Retina (tissue), 1 donor: ENCODE measurements at regions not wholly inside any gene's neighbourhood (a gene's known extent, or its start where the extent isn't known, plus 50 kb on each side); places are given as distances from the start of the nearest gene placed in this dataset.

Source experiments
- DNase-seq: peaks from one replicate; pipeline ENCODE4 v3.0.0-alpha.2; 2016

DNA sequence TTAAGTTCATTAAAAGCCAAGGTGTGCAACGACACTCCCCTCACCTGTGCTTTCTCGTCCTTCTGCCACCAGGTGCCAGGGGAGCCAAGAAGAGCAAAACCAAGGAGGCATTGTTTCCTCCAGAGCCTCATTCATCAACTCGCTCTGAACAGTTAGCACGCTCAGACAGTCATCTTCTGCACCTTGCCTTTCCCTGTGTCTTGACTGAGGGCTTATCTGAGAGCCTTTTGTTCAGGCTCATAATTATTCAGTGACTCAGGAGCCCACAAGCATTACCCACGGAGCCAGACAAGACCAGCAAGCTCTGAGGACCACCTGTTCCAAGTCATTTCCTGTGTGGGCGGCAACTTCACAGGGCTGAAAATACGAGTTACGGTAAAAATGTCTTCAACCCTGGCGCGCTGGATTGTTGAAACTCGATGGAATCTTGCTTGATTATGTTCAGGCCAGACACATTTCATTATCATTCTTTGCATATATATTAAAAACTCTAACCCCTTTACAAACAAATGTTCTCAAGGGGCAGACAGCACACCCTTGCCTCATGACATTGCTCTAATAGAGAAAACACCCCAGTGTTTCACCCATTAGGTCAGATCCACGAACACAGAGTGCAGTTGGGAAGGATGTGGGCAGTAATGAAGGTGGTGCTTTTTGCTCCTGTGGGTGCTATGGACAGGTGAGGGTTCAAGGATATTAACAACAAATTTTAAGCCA lies 89.7 kb upstream of the RUNX1 start:
- DNase-seq, result no peak

GRCh38 chr21:35136586-35137219 lies 87.6 kb upstream of the RUNX1 start:
- DNase-seq, result no peak

- no peak for DNase-seq
These were observed 87.0 kb upstream of the RUNX1 start for GRCh38 chr21:35136106-35136505.

DNA sequence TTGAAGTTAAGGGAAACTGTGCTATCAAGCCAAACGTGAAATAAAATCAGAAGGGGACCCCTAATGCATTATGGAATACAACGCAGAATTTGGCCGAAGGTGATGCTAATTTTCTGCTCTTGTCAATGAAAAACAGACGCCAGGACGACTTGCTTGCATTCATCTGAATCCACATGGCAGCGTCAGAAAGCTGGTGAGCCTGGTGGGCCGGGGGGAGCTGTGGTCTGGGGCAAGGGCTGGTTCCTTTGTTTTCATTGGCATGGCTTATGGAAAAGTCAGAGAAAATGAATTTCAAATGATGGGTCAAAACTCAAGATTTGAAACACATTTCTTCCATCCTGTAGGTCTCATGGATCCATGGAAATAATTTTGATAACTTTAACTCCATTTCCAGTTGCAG lies 86.4 kb upstream of the RUNX1 start:
- no peak for DNase-seq

- DNase-seq, result no peak
These were observed 85.2 kb upstream of the RUNX1 start for GRCh38 chr21:35134309-35134708.

GRCh38 chr21:35128536-35128935 lies 79.4 kb upstream of the RUNX1 start:
- DNase-seq, result no peak

- DNase-seq, result no peak
These were observed 78.7 kb upstream of the RUNX1 start for GRCh38 chr21:35127851-35128250.

- no peak for DNase-seq
These were observed 77.9 kb upstream of the RUNX1 start for GRCh38 chr21:35127026-35127425.

DNA sequence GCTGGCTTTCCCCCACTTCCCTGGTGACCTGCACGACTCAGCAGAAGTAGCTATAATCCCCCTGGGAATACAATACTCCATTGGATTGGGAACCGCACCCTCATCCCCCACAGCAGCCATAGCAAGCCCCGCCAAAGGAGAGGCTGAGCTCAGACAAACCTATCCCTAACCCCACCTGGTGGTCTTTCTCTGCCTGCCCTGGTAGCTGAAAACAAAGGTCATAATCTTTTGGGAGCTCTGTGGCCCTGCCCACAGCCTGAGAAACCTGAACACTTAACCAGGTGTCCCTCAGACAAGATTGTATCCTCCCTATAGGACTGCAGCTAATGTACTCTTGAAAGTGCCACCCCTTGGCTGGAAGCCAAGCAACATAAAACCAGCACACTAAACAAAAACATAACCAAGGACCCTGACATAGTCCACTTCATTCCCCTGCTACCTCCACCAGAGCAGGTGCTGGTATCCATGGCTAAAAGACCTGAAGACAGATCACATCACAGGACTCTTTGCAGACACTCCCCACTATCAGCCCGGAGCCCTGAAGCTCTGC lies 71.6 kb upstream of the RUNX1 start:
- no peak for DNase-seq

GRCh38 chr21:35119501-35120047 lies 70.5 kb upstream of the RUNX1 start:
- no peak for DNase-seq

DNA sequence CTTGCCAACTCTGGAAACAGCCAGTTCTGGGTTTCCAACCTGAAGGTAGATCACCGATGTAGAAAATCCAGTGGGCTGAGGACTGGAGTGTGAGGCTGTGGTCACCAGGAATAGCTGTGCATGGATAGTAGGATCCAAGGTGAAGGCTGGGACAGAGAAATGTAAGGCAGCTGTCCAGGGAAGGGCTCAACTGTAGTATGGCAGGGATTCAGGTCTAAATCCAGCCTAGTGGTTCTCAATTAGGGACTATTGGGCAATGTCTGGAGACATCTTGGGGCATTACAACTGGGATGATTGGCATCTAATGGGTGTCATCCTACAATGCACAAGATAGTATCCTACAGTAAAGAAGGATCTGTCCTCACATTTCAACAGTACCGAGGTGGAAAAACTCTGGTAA lies 67.7 kb upstream of the RUNX1 start:
- DNase-seq, result no peak

DNA sequence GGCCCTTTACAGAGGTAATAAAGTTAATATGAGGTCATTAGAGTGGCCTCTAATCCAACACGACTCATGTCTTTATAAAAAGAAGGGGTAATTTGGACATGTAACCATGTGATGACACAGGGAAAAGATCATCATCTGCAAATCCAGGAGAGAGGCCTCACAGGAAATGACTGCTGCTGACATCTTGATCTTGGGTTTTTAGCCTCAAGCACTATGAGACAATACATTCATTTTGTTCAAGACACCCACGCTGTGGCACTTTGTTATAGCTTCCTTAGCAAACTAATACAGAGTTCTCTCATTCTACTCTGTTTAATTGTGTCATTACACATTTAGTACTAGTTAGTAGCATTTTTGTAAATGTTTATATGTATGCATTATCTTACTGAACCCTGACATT lies 64.0 kb upstream of the RUNX1 start:
- DNase-seq, result no peak

DNA sequence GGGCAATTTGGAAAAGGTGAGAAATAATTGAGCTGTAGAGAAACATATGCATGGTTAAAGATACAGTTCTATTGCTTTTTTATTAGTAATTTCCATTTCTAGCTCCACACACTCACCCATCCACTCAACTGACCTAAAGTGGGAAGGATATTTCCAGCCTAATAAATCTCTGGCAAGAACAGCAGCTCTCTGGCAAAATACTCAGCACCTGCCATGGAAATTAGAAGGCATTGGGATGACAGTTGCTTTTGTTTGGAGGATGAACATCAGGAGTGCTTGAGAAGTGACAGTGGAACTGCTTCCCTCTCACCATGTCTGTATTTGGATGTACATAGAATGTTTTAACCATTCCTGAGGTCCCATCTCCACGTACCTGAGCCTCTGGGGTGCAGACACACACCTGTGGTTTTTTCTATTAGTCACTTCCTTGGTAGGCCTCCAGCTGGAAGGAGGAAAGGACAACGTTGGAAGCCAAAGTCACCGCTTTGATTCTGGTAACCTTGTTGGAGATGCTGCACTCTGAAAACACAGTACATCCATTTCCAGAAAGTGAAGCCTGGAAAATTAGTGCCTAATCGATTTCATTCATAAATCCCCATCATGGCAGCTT lies 62.3 kb upstream of the RUNX1 start:
- DNase-seq, result no peak

GRCh38 chr21:35108887-35109286 lies 59.8 kb upstream of the RUNX1 start:
- no peak for DNase-seq

GRCh38 chr21:35107520-35107919 lies 58.4 kb upstream of the RUNX1 start:
- DNase-seq, result no peak

GRCh38 chr21:35106246-35106835 lies 57.2 kb upstream of the RUNX1 start:
- DNase-seq, result no peak

DNA sequence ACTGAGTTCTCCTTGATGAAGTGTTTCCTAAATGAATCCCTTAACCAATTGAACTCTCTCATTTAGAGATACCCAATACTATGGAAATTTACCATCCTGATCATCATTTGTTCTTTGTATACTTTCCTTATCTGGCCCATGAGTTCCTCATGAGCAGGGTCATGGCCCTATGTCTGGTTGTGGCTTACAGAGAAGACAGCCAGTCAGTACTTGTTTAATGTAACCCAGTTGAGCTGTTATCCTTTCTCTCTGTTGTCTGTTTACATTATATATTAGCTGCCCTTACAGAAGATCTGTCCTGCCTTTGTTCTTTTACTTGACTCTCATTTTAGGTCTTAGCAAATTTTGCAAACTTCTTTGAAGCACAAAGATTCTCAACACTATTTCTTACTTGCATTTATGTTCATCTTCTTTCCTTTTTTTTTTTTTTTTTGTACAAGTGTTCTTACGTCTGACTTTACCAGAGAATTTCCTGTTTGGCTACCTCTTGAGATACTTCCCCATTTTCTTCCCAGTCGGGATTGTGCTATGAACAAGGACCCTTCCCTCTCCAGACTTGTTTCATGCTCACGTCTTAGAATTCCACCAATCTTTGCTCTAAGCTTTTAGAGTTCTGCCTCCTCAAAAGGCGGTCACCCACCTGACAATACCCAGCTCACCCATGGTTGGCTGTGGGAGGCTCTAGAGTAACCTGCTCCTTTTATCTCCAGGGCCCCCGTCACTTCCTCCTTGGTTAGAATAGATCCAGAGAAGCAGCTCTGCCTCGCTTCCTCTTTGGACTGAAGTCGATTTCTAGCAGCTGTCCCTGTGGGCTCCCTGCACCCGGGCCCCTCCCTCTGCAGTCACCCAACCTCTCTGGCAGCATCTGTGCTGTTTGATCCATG lies 53.6 kb upstream of the RUNX1 start:
- DNase-seq, result no peak

GRCh38 chr21:35100349-35100811 lies 51.3 kb upstream of the RUNX1 start:
- DNase-seq, result no peak

DNA sequence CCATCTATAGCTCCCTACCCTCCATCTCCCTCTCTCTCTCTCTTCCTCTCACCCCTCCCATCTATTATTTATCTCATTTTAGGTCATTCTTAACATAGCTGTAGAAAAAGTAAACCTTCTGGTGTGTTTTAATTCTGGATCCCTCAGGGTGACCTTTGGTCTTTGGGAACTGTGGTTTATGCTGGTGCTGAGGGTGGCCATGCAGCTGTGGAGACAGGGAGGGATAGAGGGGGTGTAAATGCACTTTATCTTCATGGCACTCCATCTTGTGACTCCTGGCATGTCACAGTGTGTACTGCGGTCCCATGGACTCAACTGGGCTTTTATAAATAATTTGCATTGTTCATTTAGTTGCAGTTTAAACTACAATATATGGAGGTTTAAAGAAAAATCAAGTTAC lies 50.2 kb upstream of the RUNX1 start:
- DNase-seq, result no peak
